ENCODE measurements at regions not wholly inside any gene's neighbourhood (a gene's known extent, or its start where the extent isn't known, plus 50 kb on each side); places are given as distances from the start of the nearest gene placed in this dataset.

DNA sequence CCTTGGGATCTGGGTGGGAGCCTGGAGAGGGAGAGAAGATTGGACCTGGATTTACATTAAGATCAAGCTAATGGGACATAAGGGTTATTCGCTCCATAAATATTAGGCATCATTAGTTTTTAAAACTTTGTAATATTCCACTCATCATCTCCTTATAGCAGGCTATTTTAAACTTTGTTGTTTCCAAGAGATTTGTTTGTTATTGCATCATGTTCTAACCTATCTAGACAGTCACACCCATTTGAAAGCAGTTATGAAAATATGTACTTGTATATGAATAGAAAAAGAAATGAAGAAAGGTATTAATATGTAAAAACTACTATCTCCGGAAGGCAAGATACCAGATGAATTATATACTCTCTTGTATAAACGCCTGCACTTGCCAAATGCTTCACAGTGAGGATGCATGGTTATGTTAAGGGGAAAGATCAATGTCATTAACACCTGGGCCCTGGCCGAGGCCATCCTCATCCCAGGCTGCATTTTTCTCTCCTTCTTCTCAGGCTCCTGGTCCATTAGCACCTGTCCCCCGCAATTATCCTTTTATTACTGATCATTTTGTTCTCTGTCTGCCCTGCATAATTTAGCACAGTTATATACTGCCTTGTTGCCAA is 468.2 kb downstream of the MATN1 start:
- Histone ChIP-seq H3K9me3 (no peaks in the 10 kb centered on the region), H3K4me3 (ENCODE audit: low read depth in 1 of 2, low read length in 1 of 2) (no peak overlapping the region), H3K4me1 (ENCODE audit: control insufficient read depth in 1 of 2, insufficient read depth in 1 of 2, low read depth in 1 of 2, low read length in 1 of 2) (no peaks in the 10 kb centered on the region), H3K36me3 (no peaks in the 10 kb centered on the region), H3K27me3 (peaks cover 27% of the 10 kb centered on the region), H3K27ac (no peak overlapping the region)
- TF ChIP-seq, protein P1, sequence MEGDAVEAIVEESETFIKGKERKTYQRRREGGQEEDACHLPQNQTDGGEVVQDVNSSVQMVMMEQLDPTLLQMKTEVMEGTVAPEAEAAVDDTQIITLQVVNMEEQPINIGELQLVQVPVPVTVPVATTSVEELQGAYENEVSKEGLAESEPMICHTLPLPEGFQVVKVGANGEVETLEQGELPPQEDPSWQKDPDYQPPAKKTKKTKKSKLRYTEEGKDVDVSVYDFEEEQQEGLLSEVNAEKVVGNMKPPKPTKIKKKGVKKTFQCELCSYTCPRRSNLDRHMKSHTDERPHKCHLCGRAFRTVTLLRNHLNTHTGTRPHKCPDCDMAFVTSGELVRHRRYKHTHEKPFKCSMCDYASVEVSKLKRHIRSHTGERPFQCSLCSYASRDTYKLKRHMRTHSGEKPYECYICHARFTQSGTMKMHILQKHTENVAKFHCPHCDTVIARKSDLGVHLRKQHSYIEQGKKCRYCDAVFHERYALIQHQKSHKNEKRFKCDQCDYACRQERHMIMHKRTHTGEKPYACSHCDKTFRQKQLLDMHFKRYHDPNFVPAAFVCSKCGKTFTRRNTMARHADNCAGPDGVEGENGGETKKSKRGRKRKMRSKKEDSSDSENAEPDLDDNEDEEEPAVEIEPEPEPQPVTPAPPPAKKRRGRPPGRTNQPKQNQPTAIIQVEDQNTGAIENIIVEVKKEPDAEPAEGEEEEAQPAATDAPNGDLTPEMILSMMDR (IDR thresholded peaks at IDR 0.05), result no peak

DNA sequence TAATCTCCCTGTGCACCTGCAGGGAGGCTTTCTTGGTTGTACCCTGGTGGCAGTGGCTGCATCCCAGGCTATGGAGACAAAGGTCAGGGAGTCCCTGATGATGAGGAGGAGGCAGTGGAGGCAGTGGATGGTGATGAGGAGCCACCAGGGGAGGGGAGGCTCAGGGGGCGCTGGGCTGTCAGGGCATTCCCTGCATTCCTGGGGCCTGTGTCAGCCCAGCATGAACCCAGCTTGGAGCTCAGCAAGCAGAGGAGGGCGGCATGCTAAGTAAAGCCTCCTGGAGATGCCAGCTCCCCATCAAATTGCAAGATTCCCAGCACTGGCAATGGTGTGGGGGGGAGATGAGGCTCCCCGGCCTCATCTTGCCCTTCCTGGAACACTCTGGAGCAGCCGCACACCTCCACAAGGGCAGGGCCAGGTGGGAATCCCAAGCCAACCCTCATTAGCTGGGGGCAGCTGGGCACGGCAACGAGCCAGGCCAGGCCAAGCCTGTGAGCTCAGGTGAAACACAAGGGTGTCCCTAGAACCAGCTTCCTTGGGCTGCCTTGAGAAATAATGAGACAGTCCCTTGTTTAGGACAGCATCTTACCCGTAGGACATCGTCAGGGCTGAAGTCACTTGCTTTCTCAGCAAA is 469.5 kb downstream of the MATN1 start:
- Histone ChIP-seq H3K4me3 (ENCODE audit: low read depth in 1 of 2, low read length in 1 of 2) (no peak overlapping the region), H3K27me3 (peaks cover 19% of the 10 kb centered on the region), H3K27ac (no peak overlapping the region), H3K9me3 (no peaks in the 10 kb centered on the region), H3K36me3 (no peaks in the 10 kb centered on the region), H3K4me1 (ENCODE audit: control insufficient read depth in 1 of 2, insufficient read depth in 1 of 2, low read depth in 1 of 2, low read length in 1 of 2) (no peaks in the 10 kb centered on the region)
- TF ChIP-seq, protein P1 (IDR thresholded peaks at IDR 0.05), result no peak

GRCh38 chr1:30253361-30253760 is 470.0 kb downstream of the MATN1 start:
- Histone ChIP-seq H3K4me3 (ENCODE audit: low read depth in 1 of 2, low read length in 1 of 2) (no peak overlapping the region), H3K9me3 (no peaks in the 10 kb centered on the region), H3K36me3 (no peaks in the 10 kb centered on the region), H3K4me1 (ENCODE audit: control insufficient read depth in 1 of 2, insufficient read depth in 1 of 2, low read depth in 1 of 2, low read length in 1 of 2) (no peaks in the 10 kb centered on the region), H3K27ac (no peak overlapping the region), H3K27me3 (peaks cover 15% of the 10 kb centered on the region)
- TF ChIP-seq, protein P1 (IDR thresholded peaks at IDR 0.05), result no peak

GRCh38 chr1:30250984-30251850 is 472.2 kb downstream of the MATN1 start:
- H3K4me1 ChIP-seq (ENCODE audit: control insufficient read depth in 1 of 2, insufficient read depth in 1 of 2, low read depth in 1 of 2, low read length in 1 of 2), result no peaks in the 10 kb centered on the region
- TF ChIP-seq, protein P1 (IDR thresholded peaks at IDR 0.05), result no peak
- no peak overlapping the region for H3K4me3 ChIP-seq (ENCODE audit: low read depth in 1 of 2, low read length in 1 of 2)
- no peak overlapping the region for H3K27ac ChIP-seq
- peaks cover 11% of the 10 kb centered on the region for H3K27me3 ChIP-seq
- H3K9me3 ChIP-seq, result no peaks in the 10 kb centered on the region
- H3K36me3 ChIP-seq, result no peaks in the 10 kb centered on the region

GRCh38 chr1:30250338-30250983 is 472.9 kb downstream of the MATN1 start:
- TF ChIP-seq, protein P1 (IDR thresholded peaks at IDR 0.05), result no peak
- peaks cover 5% of the 10 kb centered on the region for H3K27me3 ChIP-seq
- H3K27ac ChIP-seq, result no peak overlapping the region
- no peak overlapping the region for H3K4me3 ChIP-seq (ENCODE audit: low read depth in 1 of 2, low read length in 1 of 2)
- H3K4me1 ChIP-seq (ENCODE audit: control insufficient read depth in 1 of 2, insufficient read depth in 1 of 2, low read depth in 1 of 2, low read length in 1 of 2), result no peaks in the 10 kb centered on the region
- H3K36me3 ChIP-seq, result no peaks in the 10 kb centered on the region
- no peaks in the 10 kb centered on the region for H3K9me3 ChIP-seq
